Osteoblast (primary cell): ENCODE measurements at regions not wholly inside any gene's neighbourhood (a gene's known extent, or its start where the extent isn't known, plus 50 kb on each side); places are given as distances from the start of the nearest gene placed in this dataset.

Experiments
- DNase-seq: peaks from one replicate; pipeline ENCODE4 v3.0.0; 2011; ENCODE audit warnings: low spot score, mixed read lengths; ENCODE audit not compliant: insufficient read length; ENCODE audit errors: missing footprints
- H2AFZ ChIP-seq: 2 replicates; pipeline ENCODE4 v1.6.0; 2011; ENCODE audit warnings: mild to moderate bottlenecking, low read length
- H3K27ac ChIP-seq: 2 replicates; pipeline ENCODE4 v1.5.1; 2011; ENCODE audit warnings: mild to moderate bottlenecking, low read depth, low read length, moderate library complexity
- H3K27me3 ChIP-seq: 2 replicates; pipeline ENCODE4 v1.6.0; 2012; ENCODE audit warnings: mild to moderate bottlenecking, control low read depth, inconsistent platforms, low read length, moderate library complexity; ENCODE audit not compliant: insufficient read depth
- H3K36me3 ChIP-seq: 2 replicates; pipeline ENCODE4 v1.5.1; 2011; ENCODE audit warnings: mild to moderate bottlenecking, low read length, control low read depth, moderate library complexity; ENCODE audit not compliant: insufficient read depth
- H3K4me1 ChIP-seq: 2 replicates; pipeline ENCODE4 v1.5.1; 2011; ENCODE audit warnings: mild to moderate bottlenecking, low read length, control low read depth, moderate library complexity; ENCODE audit not compliant: insufficient read depth
- H3K4me2 ChIP-seq: 2 replicates; pipeline ENCODE4 v1.6.0; 2011; ENCODE audit warnings: mild to moderate bottlenecking, low read length; ENCODE audit not compliant: insufficient read depth
- H3K4me3 ChIP-seq: fragments of 200-600 bp; sonication (generic); 3 replicates; pipeline ENCODE4 v1.5.1; 2012; ENCODE audit warnings: mild to moderate bottlenecking, low read length, inconsistent platforms; ENCODE audit not compliant: insufficient read depth
- H3K79me2 ChIP-seq: 2 replicates; pipeline ENCODE4 v1.6.0; 2012; ENCODE audit warnings: mild to moderate bottlenecking, low read length, control low read depth, inconsistent platforms; ENCODE audit not compliant: insufficient read depth
- H3K9me3 ChIP-seq: 2 replicates; pipeline ENCODE4 v1.5.1; 2011; ENCODE audit warnings: low read depth, low read length, control low read depth
- H4K20me1 ChIP-seq: 2 replicates; pipeline ENCODE4 v1.6.0; 2012; ENCODE audit warnings: mild to moderate bottlenecking, low read length, control low read depth; ENCODE audit not compliant: insufficient read depth
- CTCF ChIP-seq: IDR thresholded peaks from 2 replicates; pipeline ENCODE4 v1.5.1; 2011; ENCODE audit warnings: mild to moderate bottlenecking, low read depth, low read length, moderate library complexity; ENCODE audit errors: extremely low read depth

- no peaks in the 10 kb centered on the region for H4K20me1 ChIP-seq
- no peak overlapping the region for H3K4me3 ChIP-seq
- H3K4me2 ChIP-seq = no peak overlapping the region
- no peak for TF ChIP-seq CTCF
- H3K36me3 ChIP-seq = no peaks in the 10 kb centered on the region
- H3K27me3 ChIP-seq = no peaks in the 10 kb centered on the region
- peak overlapping the region; percentile 75 for H3K27ac ChIP-seq
- peak overlapping the region; percentile 50 for H2AFZ ChIP-seq
- no peaks in the 10 kb centered on the region for H3K9me3 ChIP-seq
- H3K4me1 ChIP-seq = peaks cover 14% of the 10 kb centered on the region
- H3K79me2 ChIP-seq = no peaks in the 10 kb centered on the region
- no peak for DNase-seq
Observed at GRCh38 chr2:188870289-188870688, 103.9 kb upstream of the COL3A1 start.

- no peak for TF ChIP-seq CTCF
- Histone ChIP-seq H3K79me2 (no peaks in the 10 kb centered on the region), H3K36me3 (no peaks in the 10 kb centered on the region), H3K9me3 (no peaks in the 10 kb centered on the region), H4K20me1 (no peaks in the 10 kb centered on the region), H3K27me3 (no peaks in the 10 kb centered on the region), H3K27ac (no peak overlapping the region), H2AFZ (peak overlapping the region; percentile 1), H3K4me2 (no peak overlapping the region), H3K4me3 (no peak overlapping the region), H3K4me1 (peaks cover 5% of the 10 kb centered on the region)
- no peak for DNase-seq
Observed at GRCh38 chr2:188875104-188875503, 99.1 kb upstream of the COL3A1 start.

- no peaks in the 10 kb centered on the region for H3K9me3 ChIP-seq
- no peak for DNase-seq
- peaks cover under 1% of the 10 kb centered on the region for H3K4me1 ChIP-seq
- no peak overlapping the region for H2AFZ ChIP-seq
- H3K27me3 ChIP-seq = no peaks in the 10 kb centered on the region
- no peaks in the 10 kb centered on the region for H4K20me1 ChIP-seq
- H3K79me2 ChIP-seq = no peaks in the 10 kb centered on the region
- H3K36me3 ChIP-seq = no peaks in the 10 kb centered on the region
- H3K4me3 ChIP-seq = no peak overlapping the region
- TF ChIP-seq CTCF = no peak
- H3K4me2 ChIP-seq = no peak overlapping the region
- H3K27ac ChIP-seq = no peak overlapping the region
Observed at GRCh38 chr2:188878716-188879115, 95.5 kb upstream of the COL3A1 start.

- H3K9me3 ChIP-seq = no peaks in the 10 kb centered on the region
- no peaks in the 10 kb centered on the region for H3K36me3 ChIP-seq
- no peak overlapping the region for H3K4me3 ChIP-seq
- H3K4me2 ChIP-seq = no peak overlapping the region
- H2AFZ ChIP-seq = peak overlapping the region; percentile 62
- no peak overlapping the region for H3K27ac ChIP-seq
- peaks cover 9% of the 10 kb centered on the region for H3K4me1 ChIP-seq
- no peak for DNase-seq
- H4K20me1 ChIP-seq = no peaks in the 10 kb centered on the region
- H3K27me3 ChIP-seq = no peaks in the 10 kb centered on the region
- no peak for TF ChIP-seq CTCF
- H3K79me2 ChIP-seq = no peaks in the 10 kb centered on the region
Observed at GRCh38 chr2:188880740-188881139, 93.4 kb upstream of the COL3A1 start.
